BE2C (cell line): ENCODE measurements at regions not wholly inside any gene's neighbourhood (a gene's known extent, or its start where the extent isn't known, plus 50 kb on each side); places are given as distances from the start of the nearest gene placed in this dataset.

Experiments used
- DNase-seq: peaks from one replicate; pipeline ENCODE4 v3.0.0-alpha.2; 2020
- H3K27me3 ChIP-seq: fragments of 250-450 bp; sonication (Bioruptor Pico); 2 replicates; pipeline ENCODE4 v1.5.1; 2020; ENCODE audit warnings: mild to moderate bottlenecking
- H3K36me3 ChIP-seq: fragments of 250-450 bp; sonication (Bioruptor Pico); 2 replicates; pipeline ENCODE4 v1.5.1; 2020; ENCODE audit warnings: mild to moderate bottlenecking
- H3K4me1 ChIP-seq: fragments of 250-450 bp; sonication (Bioruptor Pico); 2 replicates; pipeline ENCODE4 v1.5.1; 2020
- H3K4me3 ChIP-seq: 2 replicates; pipeline ENCODE4 v1.5.1; 2011; ENCODE audit warnings: low read depth, low read length
- H3K9me3 ChIP-seq: fragments of 250-450 bp; sonication (Bioruptor Pico); 2 replicates; pipeline ENCODE4 v1.5.1; 2020
- CTCF ChIP-seq: IDR thresholded peaks from 2 replicates; pipeline ENCODE4 v1.5.1; 2012; ENCODE audit warnings: mild to moderate bottlenecking, low read depth, low read length

GRCh38 chr3:22088204-22088603 is 337.2 kb upstream of the ZNF385D start:
- no peak for TF ChIP-seq CTCF
- H3K4me1 ChIP-seq = no peaks in the 10 kb centered on the region
- H3K36me3 ChIP-seq = no peaks in the 10 kb centered on the region
- DNase-seq = no peak
- H3K27me3 ChIP-seq = no peaks in the 10 kb centered on the region
- no peaks in the 10 kb centered on the region for H3K9me3 ChIP-seq
- no peak overlapping the region for H3K4me3 ChIP-seq

- Histone ChIP-seq H3K9me3 (no peaks in the 10 kb centered on the region), H3K4me3 (no peak overlapping the region), H3K36me3 (no peaks in the 10 kb centered on the region), H3K27me3 (no peaks in the 10 kb centered on the region), H3K4me1 (no peaks in the 10 kb centered on the region)
- TF ChIP-seq CTCF = peak; percentile 11; the same call in 1 of the 2 replicates
- no peak for DNase-seq
These were observed 338.3 kb upstream of the ZNF385D start for GRCh38 chr3:22089284-22089683.

- TF ChIP-seq CTCF = no peak
- Histone ChIP-seq H3K27me3 (no peaks in the 10 kb centered on the region), H3K36me3 (no peaks in the 10 kb centered on the region), H3K9me3 (no peaks in the 10 kb centered on the region), H3K4me1 (no peaks in the 10 kb centered on the region), H3K4me3 (no peak overlapping the region)
- no peak for DNase-seq
These were observed 340.3 kb upstream of the ZNF385D start for GRCh38 chr3:22091329-22091728.

- no peak for TF ChIP-seq CTCF
- Histone ChIP-seq H3K27me3 (no peaks in the 10 kb centered on the region), H3K36me3 (no peaks in the 10 kb centered on the region), H3K4me1 (no peaks in the 10 kb centered on the region), H3K4me3 (no peak overlapping the region), H3K9me3 (no peaks in the 10 kb centered on the region)
- no peak for DNase-seq
These were observed 347.0 kb upstream of the ZNF385D start for GRCh38 chr3:22098021-22098420.

- TF ChIP-seq CTCF = no peak
- no peaks in the 10 kb centered on the region for H3K9me3 ChIP-seq
- H3K36me3 ChIP-seq = no peaks in the 10 kb centered on the region
- no peaks in the 10 kb centered on the region for H3K27me3 ChIP-seq
- no peaks in the 10 kb centered on the region for H3K4me1 ChIP-seq
- no peak for DNase-seq
- H3K4me3 ChIP-seq = no peak overlapping the region
These were observed 350.3 kb upstream of the ZNF385D start for GRCh38 chr3:22101351-22101750.

- H3K4me1 ChIP-seq = no peaks in the 10 kb centered on the region
- no peak for DNase-seq
- no peaks in the 10 kb centered on the region for H3K36me3 ChIP-seq
- no peak overlapping the region for H3K4me3 ChIP-seq
- no peaks in the 10 kb centered on the region for H3K27me3 ChIP-seq
- TF ChIP-seq CTCF = no peak
- H3K9me3 ChIP-seq = no peaks in the 10 kb centered on the region
These were observed 350.8 kb upstream of the ZNF385D start for GRCh38 chr3:22101811-22102210.
